GM19463 (cell line): ENCODE measurements at regions not wholly inside any gene's neighbourhood (a gene's known extent, or its start where the extent isn't known, plus 50 kb on each side); places are given as distances from the start of the nearest gene placed in this dataset.

Source experiments
- ATAC-seq: cut with Tn5 transposase; IDR thresholded peaks from one replicate; pipeline ENCODE4 v1.9.1; 2021; ENCODE audit warnings: mild to moderate bottlenecking, moderate library complexity; ENCODE audit not compliant: unreplicated experiment

- ATAC-seq = no peak
These were observed 107.6 kb upstream of the FAM9C start for GRCh38 chrX:13151828-13152517.

GRCh38 chrX:13149702-13150350 lies 105.4 kb upstream of the FAM9C start:
- no peak for ATAC-seq

GRCh38 chrX:13147733-13148132 lies 103.3 kb upstream of the FAM9C start:
- ATAC-seq = no peak

GRCh38 chrX:13147147-13147546 lies 102.7 kb upstream of the FAM9C start:
- no peak for ATAC-seq

- ATAC-seq = no peak
These were observed 100.7 kb upstream of the FAM9C start for GRCh38 chrX:13144927-13145655.

GRCh38 chrX:13142891-13143290 lies 98.5 kb upstream of the FAM9C start:
- ATAC-seq = no peak

- no peak for ATAC-seq
These were observed 95.6 kb upstream of the FAM9C start for GRCh38 chrX:13140007-13140406.

GRCh38 chrX:13131396-13132137 lies 87.1 kb upstream of the FAM9C start:
- no peak for ATAC-seq

GRCh38 chrX:13130816-13131215 lies 86.4 kb upstream of the FAM9C start:
- no peak for ATAC-seq

GRCh38 chrX:13128104-13128503 lies 83.7 kb upstream of the FAM9C start:
- ATAC-seq = no peak

- ATAC-seq = no peak
These were observed 82.4 kb upstream of the FAM9C start for GRCh38 chrX:13126775-13127174.

- ATAC-seq = no peak
These were observed 80.8 kb upstream of the FAM9C start for GRCh38 chrX:13125188-13125587.

- no peak for ATAC-seq
These were observed 79.5 kb upstream of the FAM9C start for GRCh38 chrX:13123857-13124345.

GRCh38 chrX:13123247-13123856 lies 78.9 kb upstream of the FAM9C start:
- no peak for ATAC-seq

GRCh38 chrX:13121020-13121555 lies 76.7 kb upstream of the FAM9C start:
- no peak for ATAC-seq

GRCh38 chrX:13120017-13120416 lies 75.6 kb upstream of the FAM9C start:
- ATAC-seq = no peak

- ATAC-seq = no peak
These were observed 75.0 kb upstream of the FAM9C start for GRCh38 chrX:13119386-13119785.

GRCh38 chrX:13115146-13115855 lies 70.9 kb upstream of the FAM9C start:
- no peak for ATAC-seq

GRCh38 chrX:13112499-13112898 lies 68.1 kb upstream of the FAM9C start:
- ATAC-seq = no peak
